ENCODE measurements at regions not wholly inside any gene's neighbourhood (a gene's known extent, or its start where the extent isn't known, plus 50 kb on each side); places are given as distances from the start of the nearest gene placed in this dataset.

GRCh38 chr18:24936691-24937090 is 415.3 kb downstream of the ZNF521 start:
- TF ChIP-seq POLR2AphosphoS5 (IDR thresholded peaks at IDR 0.05; ENCODE audit: borderline replicate concordance, low read depth, low read length) (no peak), EZH2 (IDR thresholded peaks at IDR 0.05) (no peak)
